ENCODE measurements at regions not wholly inside any gene's neighbourhood (a gene's known extent, or its start where the extent isn't known, plus 50 kb on each side); places are given as distances from the start of the nearest gene placed in this dataset.

DNA sequence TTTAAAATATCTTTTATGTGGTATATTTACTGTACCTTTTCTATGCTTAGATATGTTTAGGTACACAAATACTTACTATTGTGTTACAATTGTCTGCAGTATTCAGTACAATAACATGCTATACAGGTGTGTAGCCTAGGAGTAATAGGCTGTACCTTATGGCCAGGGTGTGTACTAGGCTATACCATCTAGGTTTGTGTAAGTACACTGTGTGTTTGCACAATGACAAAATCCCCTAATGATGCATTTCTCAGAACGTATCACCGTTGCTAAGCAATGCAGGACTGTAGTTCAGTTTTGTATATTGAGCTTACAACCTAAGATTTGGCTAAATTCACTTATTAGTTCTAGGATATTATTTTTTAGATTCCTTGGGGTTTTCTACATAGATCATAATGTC is 332.3 kb upstream of the HS6ST1 start:
- no peak overlapping the region for H2AFZ ChIP-seq (ENCODE audit: low read depth, low read length)
- no peaks in the 10 kb centered on the region for H3K4me1 ChIP-seq (ENCODE audit: control insufficient read depth, extremely low read depth, insufficient read depth, low read length)
- dilution Hi-C loops (cut with MboI; ENCODE audit: extremely low pct_ligation_motif_present, low sequenced_read_pairs) = no loop called here
- ChIA-PET CTCF (no interaction called here), POLR2A (no interaction called here)
- no peak overlapping the region for H3K9ac ChIP-seq (replicated peaks; ENCODE audit: extremely low read depth, insufficient read depth, low read length)
- no peak for DNase-seq (ENCODE audit: low read depth, low spot score)
- no TSS peak for BruUV-seq (replicated peaks)
- H3K27ac ChIP-seq (ENCODE audit: insufficient read depth, low read depth, low read length) = no peak overlapping the region
- no peak overlapping the region for H3K4me3 ChIP-seq (replicated peaks in 1 of 3; ENCODE audit: insufficient read depth in 1 of 3, low read depth in 1 of 3, low read length in 3 of 3)
- intact Hi-C loops (cut with micrococcal nuclease) = no loop called here
- no peaks in the 10 kb centered on the region for H3K9me1 ChIP-seq (replicated peaks; ENCODE audit: control insufficient read depth, extremely low read depth, insufficient read depth, low read length)
- H3K9me3 ChIP-seq (replicated peaks; ENCODE audit: control insufficient read depth, insufficient read depth, low read length) = no peaks in the 10 kb centered on the region
- H3K4me2 ChIP-seq (ENCODE audit: insufficient read depth, low read length) = no peak overlapping the region
- TF ChIP-seq GATA2 (IDR thresholded peaks at IDR 0.05; ENCODE audit: insufficient read depth, insufficient read length, low read depth, low read length) (no peak), JUN (IDR thresholded peaks at IDR 0.05; ENCODE audit: borderline replicate concordance, insufficient read depth, insufficient read length, low read depth) (no peak), MYC (IDR thresholded peaks at IDR 0.05; ENCODE audit: low read depth, low read length) (no peak), POLR2AphosphoS5 (IDR thresholded peaks at IDR 0.05; ENCODE audit: insufficient read depth, low read depth, low read length) (no peak), POLR2A (IDR thresholded peaks at IDR 0.05; ENCODE audit: low read depth, low read length) (no peak), EZH2 (IDR thresholded peaks at IDR 0.05; ENCODE audit: borderline replicate concordance, low read depth, low read length, severe bottlenecking) (no peak), MAX (IDR thresholded peaks at IDR 0.05; ENCODE audit: insufficient read depth, insufficient read length) (no peak), FOS (IDR thresholded peaks at IDR 0.05; ENCODE audit: borderline replicate concordance, insufficient read depth, low read length) (no peak)
- TF ChIP-seq, protein P1, sequence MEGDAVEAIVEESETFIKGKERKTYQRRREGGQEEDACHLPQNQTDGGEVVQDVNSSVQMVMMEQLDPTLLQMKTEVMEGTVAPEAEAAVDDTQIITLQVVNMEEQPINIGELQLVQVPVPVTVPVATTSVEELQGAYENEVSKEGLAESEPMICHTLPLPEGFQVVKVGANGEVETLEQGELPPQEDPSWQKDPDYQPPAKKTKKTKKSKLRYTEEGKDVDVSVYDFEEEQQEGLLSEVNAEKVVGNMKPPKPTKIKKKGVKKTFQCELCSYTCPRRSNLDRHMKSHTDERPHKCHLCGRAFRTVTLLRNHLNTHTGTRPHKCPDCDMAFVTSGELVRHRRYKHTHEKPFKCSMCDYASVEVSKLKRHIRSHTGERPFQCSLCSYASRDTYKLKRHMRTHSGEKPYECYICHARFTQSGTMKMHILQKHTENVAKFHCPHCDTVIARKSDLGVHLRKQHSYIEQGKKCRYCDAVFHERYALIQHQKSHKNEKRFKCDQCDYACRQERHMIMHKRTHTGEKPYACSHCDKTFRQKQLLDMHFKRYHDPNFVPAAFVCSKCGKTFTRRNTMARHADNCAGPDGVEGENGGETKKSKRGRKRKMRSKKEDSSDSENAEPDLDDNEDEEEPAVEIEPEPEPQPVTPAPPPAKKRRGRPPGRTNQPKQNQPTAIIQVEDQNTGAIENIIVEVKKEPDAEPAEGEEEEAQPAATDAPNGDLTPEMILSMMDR (IDR thresholded peaks at IDR 0.05; ENCODE audit: extremely low read depth in 1 of 2, insufficient read depth in 1 of 2, low read depth in 1 of 2, low read length in 2 of 2) = no peak
- no peaks in the 10 kb centered on the region for H3K27me3 ChIP-seq (ENCODE audit: control insufficient read depth in 2 of 2, insufficient read depth in 2 of 2, low read length in 2 of 2)
- H4K20me1 ChIP-seq (replicated peaks; ENCODE audit: control insufficient read depth, extremely low read depth, insufficient read depth, low read length) = no peaks in the 10 kb centered on the region
- no peaks in the 10 kb centered on the region for H3K36me3 ChIP-seq (ENCODE audit: control insufficient read depth in 2 of 2, extremely low read depth in 1 of 2, insufficient read depth in 2 of 2, low read length in 2 of 2)
- FAIRE-seq = no peak
- H3K79me2 ChIP-seq (ENCODE audit: control insufficient read depth, insufficient read depth, low read length) = no peaks in the 10 kb centered on the region
